ENCODE measurements at regions not wholly inside any gene's neighbourhood (a gene's known extent, or its start where the extent isn't known, plus 50 kb on each side); places are given as distances from the start of the nearest gene placed in this dataset.

DNA sequence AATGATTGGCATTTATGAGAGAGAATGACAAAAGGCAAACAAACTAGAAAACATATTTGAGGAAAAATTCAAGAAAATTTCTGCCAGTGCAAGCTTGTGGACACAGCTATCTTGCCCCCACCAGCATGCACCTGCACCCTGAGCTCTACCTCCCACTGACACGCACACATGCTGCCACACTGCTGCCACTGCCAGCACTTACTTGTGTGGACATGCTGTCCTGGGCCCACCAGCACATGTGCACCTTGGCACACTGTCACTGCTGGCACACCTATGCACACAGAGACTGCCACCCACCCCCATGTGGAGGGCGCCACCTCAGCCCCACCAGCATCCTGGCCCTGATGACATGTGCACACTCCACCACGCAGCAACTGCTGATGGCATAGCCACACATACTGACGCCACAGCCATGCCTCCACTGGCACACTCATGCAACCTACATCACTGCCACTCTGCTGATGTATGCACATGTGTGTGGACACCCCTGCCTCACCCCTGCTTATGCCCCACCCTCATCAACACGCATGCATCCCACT, 475.0 kb downstream of the SOX5 start:
- peaks cover 1% of the 10 kb centered on the region for H3K27me3 Mint-ChIP-seq
- H3K4me1 Mint-ChIP-seq: no peaks in the 10 kb centered on the region
- peaks cover 20% of the 10 kb centered on the region for H3K9me3 Mint-ChIP-seq
- ATAC-seq (ENCODE audit: low read depth) (no peak), DNase-seq (no peak)
- ChIA-PET CTCF (no interaction called here), POLR2A (no interaction called here)
- intact Hi-C loops (cut with micrococcal nuclease): no loop called here
- H3K4me3 Mint-ChIP-seq: no peak overlapping the region
- H3K27ac Mint-ChIP-seq: no peak overlapping the region
- TF ChIP-seq, protein P1, sequence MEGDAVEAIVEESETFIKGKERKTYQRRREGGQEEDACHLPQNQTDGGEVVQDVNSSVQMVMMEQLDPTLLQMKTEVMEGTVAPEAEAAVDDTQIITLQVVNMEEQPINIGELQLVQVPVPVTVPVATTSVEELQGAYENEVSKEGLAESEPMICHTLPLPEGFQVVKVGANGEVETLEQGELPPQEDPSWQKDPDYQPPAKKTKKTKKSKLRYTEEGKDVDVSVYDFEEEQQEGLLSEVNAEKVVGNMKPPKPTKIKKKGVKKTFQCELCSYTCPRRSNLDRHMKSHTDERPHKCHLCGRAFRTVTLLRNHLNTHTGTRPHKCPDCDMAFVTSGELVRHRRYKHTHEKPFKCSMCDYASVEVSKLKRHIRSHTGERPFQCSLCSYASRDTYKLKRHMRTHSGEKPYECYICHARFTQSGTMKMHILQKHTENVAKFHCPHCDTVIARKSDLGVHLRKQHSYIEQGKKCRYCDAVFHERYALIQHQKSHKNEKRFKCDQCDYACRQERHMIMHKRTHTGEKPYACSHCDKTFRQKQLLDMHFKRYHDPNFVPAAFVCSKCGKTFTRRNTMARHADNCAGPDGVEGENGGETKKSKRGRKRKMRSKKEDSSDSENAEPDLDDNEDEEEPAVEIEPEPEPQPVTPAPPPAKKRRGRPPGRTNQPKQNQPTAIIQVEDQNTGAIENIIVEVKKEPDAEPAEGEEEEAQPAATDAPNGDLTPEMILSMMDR (IDR thresholded peaks at IDR 0.05): no peak
- no peaks in the 10 kb centered on the region for H3K36me3 Mint-ChIP-seq (ENCODE audit: low read depth)
